ENCODE measurements at regions not wholly inside any gene's neighbourhood (a gene's known extent, or its start where the extent isn't known, plus 50 kb on each side); places are given as distances from the start of the nearest gene placed in this dataset.

DNA sequence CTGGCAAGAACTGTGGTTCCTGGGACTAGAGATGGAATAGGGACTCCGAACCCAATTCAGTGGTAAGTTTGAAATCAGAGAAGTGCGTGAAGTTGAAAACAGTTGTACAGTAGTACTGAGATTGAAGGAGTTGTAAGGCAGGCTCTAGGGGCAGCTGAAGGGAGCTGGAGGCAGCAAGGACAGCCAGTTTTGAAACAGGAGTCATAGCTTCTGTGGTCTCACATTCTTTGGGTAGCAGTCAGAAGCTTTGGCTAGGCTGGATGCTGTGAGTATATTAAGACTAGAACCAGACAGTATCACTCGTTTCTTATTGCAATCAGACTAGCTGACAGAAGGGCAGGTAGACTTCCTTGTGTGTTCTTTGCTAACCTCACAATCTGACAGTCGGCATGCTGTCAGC lies 64.5 kb upstream of the ADAM23 start:
- intact Hi-C loops (cut with micrococcal nuclease), result no loop called here
- H3K27ac ChIP-seq (ENCODE audit: low read depth, low read length), result no peak overlapping the region
- H3K9ac ChIP-seq (ENCODE audit: low read length), result no peak overlapping the region
- no TSS peak for BruUV-seq (replicated peaks)
- H3K79me2 ChIP-seq (ENCODE audit: insufficient read depth, low read length), result no peaks in the 10 kb centered on the region
- ChIA-PET POLR2A (no interaction called here), RAD21 (ENCODE audit: low non-redundant PET in 1 of 2, low total read pairs in 2 of 2, uncharacterized antibody in 2 of 2, unreplicated experiment in 2 of 2) (no interaction called here), CTCF (no interaction called here)
- TF ChIP-seq SP1 (IDR thresholded peaks at IDR 0.05; ENCODE audit: low read depth) (no peak), YY1 (IDR thresholded peaks at IDR 0.05; ENCODE audit: extremely low read depth, insufficient replicate concordance, low read depth, low read length) (no peak), RAD21 (IDR thresholded peaks at IDR 0.05; ENCODE audit: low read depth) (no peak), CEBPB (IDR thresholded peaks at IDR 0.05; ENCODE audit: low read depth) (no peak), SIN3A (IDR thresholded peaks at IDR 0.05; ENCODE audit: low read depth) (no peak), TCF7L2 (IDR thresholded peaks at IDR 0.05; ENCODE audit: borderline replicate concordance, extremely low read depth, insufficient read depth, insufficient read length) (no peak), POLR2A (IDR thresholded peaks at IDR 0.05; ENCODE audit: borderline replicate concordance, extremely low read depth, insufficient read depth, insufficient read length) (no peak), ZNF274 (IDR thresholded peaks at IDR 0.05; ENCODE audit: low read depth, low read length) (no peak), FOSL1 (IDR thresholded peaks at IDR 0.05; ENCODE audit: low read depth) (no peak), SRF (IDR thresholded peaks at IDR 0.05; ENCODE audit: low read depth) (no peak), POLR2AphosphoS5 (IDR thresholded peaks at IDR 0.05; ENCODE audit: low read depth, low read length) (no peak), ELF1 (IDR thresholded peaks at IDR 0.05; ENCODE audit: borderline replicate concordance, low read depth) (no peak), EZH2phosphoT487 (IDR thresholded peaks at IDR 0.05; ENCODE audit: borderline replicate concordance) (no peak), EGR1 (IDR thresholded peaks at IDR 0.05; ENCODE audit: low read depth) (no peak), JUND (IDR thresholded peaks at IDR 0.05) (no peak)
- TF ChIP-seq, protein P1, sequence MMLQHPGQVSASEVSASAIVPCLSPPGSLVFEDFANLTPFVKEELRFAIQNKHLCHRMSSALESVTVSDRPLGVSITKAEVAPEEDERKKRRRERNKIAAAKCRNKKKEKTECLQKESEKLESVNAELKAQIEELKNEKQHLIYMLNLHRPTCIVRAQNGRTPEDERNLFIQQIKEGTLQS (IDR thresholded peaks at IDR 0.05), result no peak
- TF ChIP-seq, protein P2, sequence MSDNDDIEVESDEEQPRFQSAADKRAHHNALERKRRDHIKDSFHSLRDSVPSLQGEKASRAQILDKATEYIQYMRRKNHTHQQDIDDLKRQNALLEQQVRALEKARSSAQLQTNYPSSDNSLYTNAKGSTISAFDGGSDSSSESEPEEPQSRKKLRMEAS (IDR thresholded peaks at IDR 0.05), result no peak
- no peaks in the 10 kb centered on the region for H3K9me3 ChIP-seq (ENCODE audit: control insufficient read depth in 1 of 2, insufficient read depth in 1 of 2, low read depth in 1 of 2, low read length in 2 of 2)
- H3K4me1 ChIP-seq (ENCODE audit: control insufficient read depth in 1 of 2, insufficient read depth in 2 of 2, low read length in 2 of 2), result no peaks in the 10 kb centered on the region
- no peaks in the 10 kb centered on the region for H4K20me1 ChIP-seq (ENCODE audit: insufficient read depth)
- H3K27me3 ChIP-seq (ENCODE audit: insufficient read depth, low read length), result no peaks in the 10 kb centered on the region
- DNase-seq (ENCODE audit: low read depth, low spot score) (no peak), ATAC-seq (no peak)
- H3K4me3 ChIP-seq (replicated peaks in 1 of 2; ENCODE audit: low read depth in 1 of 2, low read length in 2 of 2), result no peak overlapping the region
- no peaks in the 10 kb centered on the region for H3K9me2 ChIP-seq (ENCODE audit: insufficient read depth)
- no peaks in the 10 kb centered on the region for H3K36me3 ChIP-seq (ENCODE audit: control insufficient read depth in 1 of 2, insufficient read depth in 2 of 2, low read length in 2 of 2)
- H2AFZ ChIP-seq (ENCODE audit: low read depth, low read length, poor library complexity, severe bottlenecking), result no peak overlapping the region
- H3K4me2 ChIP-seq (ENCODE audit: low read length), result no peak overlapping the region

All from HCT116 (cell line).